Heart left ventricle (tissue), 13 donors: ENCODE measurements at regions not wholly inside any gene's neighbourhood (a gene's known extent, or its start where the extent isn't known, plus 50 kb on each side); places are given as distances from the start of the nearest gene placed in this dataset.

Experiments
- POLR2A ChIP-seq, 2 donors: fragments of 450-650 bp; IDR thresholded peaks; one replicate each; pipeline ENCODE4 v1.6.1; 2017; ENCODE audit warnings: antibody characterized with exemption in 2 of 2, mild to moderate bottlenecking in 2 of 2, moderate library complexity in 2 of 2
- TF ChIP-seq, protein P1 (sequence below), 12 donors: fragments of 200-600 bp; sonication (generic) in 4 of 12; IDR thresholded peaks; one replicate each; pipeline versions ENCODE4 v1.5.0 to v1.8.0; 2018 to 2022; ENCODE audit warnings: antibody characterized with exemption in 12 of 12, mild to moderate bottlenecking in 5 of 12
- donor health status: ischemic (EF 13 %, LVEDD 7.1; RV severe dilation, severe dysfunction).
- donor health status: DM: no; HTN: yes; CAD: no.
- donor health status: DM: no; HTN: no; CAD: no.
- donor health status: ischemic (EF 25% LVEDD 6.9; RV normal size, moderate dysfunction).
- donor health status: ischemic (EF 25% LVEDD 5.7; RV mildly dilated, moderate dysfunction).
- donor health status: ischemic (EF 35%, LVEDD 5.7; RV mildly dilated, moderate dysfunction).
- donor health status: nonischemic (EF 11% LVEDD 7.7; RV severe dilation, severe dysfunction).
- donor health status: DM: yes; HTN: yes; CAD: no.
- donor health status: PGD.
- donor health status: ischemic (EF 29% LVEDD 5.4; RV normal size, mild dysfunction).
- donor health status: nonischemic (EF 23%, LVEDD 6.1; RV moderate dilation, normal function).

DNA sequence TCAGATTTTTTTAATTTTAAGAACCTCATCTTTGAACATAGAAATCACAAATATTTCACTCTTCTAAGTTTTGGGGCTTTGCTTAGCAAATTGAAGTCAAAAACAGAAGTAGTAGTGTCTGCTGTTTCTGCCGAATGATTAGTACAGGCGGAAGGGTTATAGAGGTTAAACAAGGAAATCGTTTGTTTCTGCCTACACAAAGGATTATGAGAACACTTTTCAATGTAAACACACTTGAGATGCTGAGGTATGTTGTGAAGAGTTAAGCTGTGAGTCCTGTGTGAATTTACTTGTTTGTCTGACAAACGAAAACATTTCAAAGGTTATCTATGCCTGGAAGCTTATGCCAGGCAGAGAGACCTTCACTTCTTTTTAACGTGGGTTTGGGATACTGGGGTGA, 224.8 kb downstream of the CETN3 start:
- TF ChIP-seq, protein P1, sequence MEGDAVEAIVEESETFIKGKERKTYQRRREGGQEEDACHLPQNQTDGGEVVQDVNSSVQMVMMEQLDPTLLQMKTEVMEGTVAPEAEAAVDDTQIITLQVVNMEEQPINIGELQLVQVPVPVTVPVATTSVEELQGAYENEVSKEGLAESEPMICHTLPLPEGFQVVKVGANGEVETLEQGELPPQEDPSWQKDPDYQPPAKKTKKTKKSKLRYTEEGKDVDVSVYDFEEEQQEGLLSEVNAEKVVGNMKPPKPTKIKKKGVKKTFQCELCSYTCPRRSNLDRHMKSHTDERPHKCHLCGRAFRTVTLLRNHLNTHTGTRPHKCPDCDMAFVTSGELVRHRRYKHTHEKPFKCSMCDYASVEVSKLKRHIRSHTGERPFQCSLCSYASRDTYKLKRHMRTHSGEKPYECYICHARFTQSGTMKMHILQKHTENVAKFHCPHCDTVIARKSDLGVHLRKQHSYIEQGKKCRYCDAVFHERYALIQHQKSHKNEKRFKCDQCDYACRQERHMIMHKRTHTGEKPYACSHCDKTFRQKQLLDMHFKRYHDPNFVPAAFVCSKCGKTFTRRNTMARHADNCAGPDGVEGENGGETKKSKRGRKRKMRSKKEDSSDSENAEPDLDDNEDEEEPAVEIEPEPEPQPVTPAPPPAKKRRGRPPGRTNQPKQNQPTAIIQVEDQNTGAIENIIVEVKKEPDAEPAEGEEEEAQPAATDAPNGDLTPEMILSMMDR (IDR thresholded peaks at IDR 0.05): no peak
- TF ChIP-seq POLR2A (IDR thresholded peaks at IDR 0.05): no peak
